Liver (tissue), 8 donors: ENCODE measurements at regions not wholly inside any gene's neighbourhood (a gene's known extent, or its start where the extent isn't known, plus 50 kb on each side); places are given as distances from the start of the nearest gene placed in this dataset.

Experiments
- DNase-seq: peaks from one replicate; pipeline ENCODE4 v3.0.0-alpha.2; 2017; ENCODE audit warnings: low spot score
- H3K27ac ChIP-seq, 2 donors: one replicate each; pipeline ENCODE4 v1.7.0; 2013; ENCODE audit warnings: inconsistent platforms in 2 of 2, low read length in 2 of 2, control low read depth in 1 of 2, low read depth in 1 of 2, mild to moderate bottlenecking in 1 of 2
- H3K27me3 ChIP-seq, 4 donors: one replicate each; pipeline versions ENCODE4 v1.6.1 to v1.7.0; 2013; ENCODE audit warnings: low read length in 3 of 4, inconsistent platforms in 1 of 4, mild to moderate bottlenecking in 1 of 4, moderate library complexity in 1 of 4; ENCODE audit not compliant: control insufficient read depth in 4 of 4, insufficient read depth in 4 of 4
- H3K36me3 ChIP-seq, 4 donors: one replicate each; pipeline versions ENCODE4 v1.6.1 to v1.7.0; 2013; ENCODE audit warnings: low read length in 3 of 4, mild to moderate bottlenecking in 3 of 4, low read depth in 1 of 4, moderate library complexity in 1 of 4; ENCODE audit not compliant: control insufficient read depth in 4 of 4, insufficient read depth in 3 of 4
- H3K4me1 ChIP-seq, 4 donors: one replicate each; pipeline versions ENCODE4 v1.6.1 to v1.7.0; 2013; ENCODE audit warnings: low read length in 3 of 4, mild to moderate bottlenecking in 3 of 4, moderate library complexity in 1 of 4; ENCODE audit not compliant: control insufficient read depth in 4 of 4, insufficient read depth in 4 of 4
- H3K4me3 ChIP-seq, 3 donors: one replicate each; pipeline versions ENCODE4 v1.6.1 to v1.7.0; 2013; ENCODE audit warnings: low read length in 3 of 3, control low read depth in 1 of 3, low read depth in 1 of 3, mild to moderate bottlenecking in 1 of 3
- H3K9ac ChIP-seq, 2 donors: one replicate each; pipeline ENCODE4 v1.7.0; 2013; ENCODE audit warnings: low read length in 2 of 2, mild to moderate bottlenecking in 2 of 2, moderate library complexity in 2 of 2, control low read depth in 1 of 2, low read depth in 1 of 2
- H3K9me3 ChIP-seq, 4 donors: one replicate each; pipeline versions ENCODE4 v1.6.1 to v1.7.0; 2013; ENCODE audit warnings: low read length in 3 of 4; ENCODE audit not compliant: control insufficient read depth in 4 of 4
- EGR1 ChIP-seq, 2 donors: IDR thresholded peaks; 2 replicates each; pipeline ENCODE4 v1.6.1; 2016 to 2018; ENCODE audit warnings: antibody characterized with exemption in 2 of 2, low read depth in 2 of 2
- FOXA1 ChIP-seq: IDR thresholded peaks from 2 replicates; pipeline ENCODE4 v1.6.1; 2016; ENCODE audit warnings: antibody characterized with exemption
- FOXA2 ChIP-seq: IDR thresholded peaks from 2 replicates; pipeline ENCODE4 v1.6.1; 2016; ENCODE audit warnings: antibody characterized with exemption
- HNF4A ChIP-seq, 2 donors: conservative IDR thresholded peaks; 2 replicates each; pipeline ENCODE4 v1.6.1; 2016; ENCODE audit warnings: antibody characterized with exemption in 2 of 2, mild to moderate bottlenecking in 2 of 2
- HNF4G ChIP-seq: IDR thresholded peaks from 2 replicates; pipeline ENCODE4 v1.6.1; 2016; ENCODE audit warnings: antibody characterized with exemption
- JUND ChIP-seq, 2 donors: IDR thresholded peaks; 2 replicates each; pipeline ENCODE4 v1.6.1; 2016; ENCODE audit warnings: antibody characterized with exemption in 2 of 2
- NR2F2 ChIP-seq: IDR thresholded peaks from 2 replicates; pipeline ENCODE4 v1.6.1; 2016; ENCODE audit warnings: antibody characterized with exemption
- RAD21 ChIP-seq, 2 donors: IDR thresholded peaks; 2 replicates each; pipeline ENCODE4 v1.6.1; 2016; ENCODE audit warnings: antibody characterized with exemption in 2 of 2, mild to moderate bottlenecking in 2 of 2
- RXRA ChIP-seq, 2 donors: IDR thresholded peaks; 2 replicates each; pipeline ENCODE4 v1.6.1; 2017 to 2018; ENCODE audit warnings: antibody characterized with exemption in 2 of 2, mild to moderate bottlenecking in 1 of 2
- SP1 ChIP-seq: IDR thresholded peaks from 2 replicates; pipeline ENCODE4 v1.6.1; 2018; ENCODE audit warnings: antibody characterized with exemption, mild to moderate bottlenecking
- TAF1 ChIP-seq: conservative IDR thresholded peaks from 2 replicates; pipeline ENCODE4 v1.6.1; 2016; ENCODE audit warnings: antibody characterized with exemption, mild to moderate bottlenecking
- YY1 ChIP-seq: IDR thresholded peaks from 2 replicates; pipeline ENCODE4 v1.6.1; 2016; ENCODE audit warnings: antibody characterized with exemption, mild to moderate bottlenecking
- WGBS: extraction: QIAGEN DNeasy Blood & Tissue Kit; methylation state at CpG from one replicate; pipeline ENCODE4 v1.1.7; 2013; 5-methylcytosine and 5-hydroxymethylcytosine counted together
- TF ChIP-seq, protein P1 (sequence below): fragments of 150-350 bp; IDR thresholded peaks from 2 replicates; pipeline ENCODE4 v1.5.1; 2017; ENCODE audit warnings: improper control_type of control experiment, low read depth, low read length; ENCODE audit not compliant: missing input control
- TF ChIP-seq, protein P2 (sequence below): IDR thresholded peaks from 2 replicates; pipeline ENCODE4 v1.6.1; 2016; ENCODE audit warnings: antibody characterized with exemption
- TF ChIP-seq, protein P3 (sequence below): IDR thresholded peaks from 2 replicates; pipeline ENCODE4 v1.6.1; 2016; ENCODE audit warnings: antibody characterized with exemption
- TF ChIP-seq, protein P4 (sequence below): IDR thresholded peaks from 2 replicates; pipeline ENCODE4 v1.6.1; 2016; ENCODE audit warnings: antibody characterized with exemption
- donor health status: healthy.
- donor health status: healthy.
- donor health status: healthy.
- donor health status: healthy.
- donor health status: healthy.

DNA sequence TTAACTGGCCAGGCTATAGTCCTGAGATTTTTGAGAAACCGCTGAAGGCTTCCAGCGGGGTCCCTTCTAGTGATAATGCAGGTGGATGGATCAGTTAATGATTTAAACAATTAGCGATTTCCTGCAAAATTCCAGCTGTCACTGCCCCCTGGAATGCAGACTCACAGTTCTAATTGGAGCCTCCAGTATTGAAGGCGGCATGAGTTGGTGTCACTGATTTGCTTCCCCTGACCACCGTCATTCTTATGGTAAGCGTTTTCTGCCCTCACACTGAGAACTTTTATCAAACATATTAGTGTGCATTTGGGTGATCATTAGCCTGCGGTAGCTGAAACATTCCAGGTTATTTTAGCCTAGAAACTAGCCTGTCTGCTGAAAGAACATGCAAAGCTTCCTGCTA lies 99.1 kb downstream of the TMSB4Y start:
- 76% methylated on average over 7 of the region's 7 CpGs for WGBS
- H3K9me3 ChIP-seq = no peaks in the 10 kb centered on the region
- H3K27ac ChIP-seq = no peak overlapping the region
- no peak for DNase-seq
- H3K4me3 ChIP-seq = no peak overlapping the region
- no peaks in the 10 kb centered on the region for H3K27me3 ChIP-seq
- TF ChIP-seq RAD21 (IDR thresholded peaks at IDR 0.05) (no peak), FOXA1 (no peak)
- TF ChIP-seq, protein P1, sequence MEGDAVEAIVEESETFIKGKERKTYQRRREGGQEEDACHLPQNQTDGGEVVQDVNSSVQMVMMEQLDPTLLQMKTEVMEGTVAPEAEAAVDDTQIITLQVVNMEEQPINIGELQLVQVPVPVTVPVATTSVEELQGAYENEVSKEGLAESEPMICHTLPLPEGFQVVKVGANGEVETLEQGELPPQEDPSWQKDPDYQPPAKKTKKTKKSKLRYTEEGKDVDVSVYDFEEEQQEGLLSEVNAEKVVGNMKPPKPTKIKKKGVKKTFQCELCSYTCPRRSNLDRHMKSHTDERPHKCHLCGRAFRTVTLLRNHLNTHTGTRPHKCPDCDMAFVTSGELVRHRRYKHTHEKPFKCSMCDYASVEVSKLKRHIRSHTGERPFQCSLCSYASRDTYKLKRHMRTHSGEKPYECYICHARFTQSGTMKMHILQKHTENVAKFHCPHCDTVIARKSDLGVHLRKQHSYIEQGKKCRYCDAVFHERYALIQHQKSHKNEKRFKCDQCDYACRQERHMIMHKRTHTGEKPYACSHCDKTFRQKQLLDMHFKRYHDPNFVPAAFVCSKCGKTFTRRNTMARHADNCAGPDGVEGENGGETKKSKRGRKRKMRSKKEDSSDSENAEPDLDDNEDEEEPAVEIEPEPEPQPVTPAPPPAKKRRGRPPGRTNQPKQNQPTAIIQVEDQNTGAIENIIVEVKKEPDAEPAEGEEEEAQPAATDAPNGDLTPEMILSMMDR = no peak
- TF ChIP-seq, protein P2, sequence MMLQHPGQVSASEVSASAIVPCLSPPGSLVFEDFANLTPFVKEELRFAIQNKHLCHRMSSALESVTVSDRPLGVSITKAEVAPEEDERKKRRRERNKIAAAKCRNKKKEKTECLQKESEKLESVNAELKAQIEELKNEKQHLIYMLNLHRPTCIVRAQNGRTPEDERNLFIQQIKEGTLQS = no peak
- no peaks in the 10 kb centered on the region for H3K4me1 ChIP-seq
- no peaks in the 10 kb centered on the region for H3K36me3 ChIP-seq
- no peak overlapping the region for H3K9ac ChIP-seq

DNA sequence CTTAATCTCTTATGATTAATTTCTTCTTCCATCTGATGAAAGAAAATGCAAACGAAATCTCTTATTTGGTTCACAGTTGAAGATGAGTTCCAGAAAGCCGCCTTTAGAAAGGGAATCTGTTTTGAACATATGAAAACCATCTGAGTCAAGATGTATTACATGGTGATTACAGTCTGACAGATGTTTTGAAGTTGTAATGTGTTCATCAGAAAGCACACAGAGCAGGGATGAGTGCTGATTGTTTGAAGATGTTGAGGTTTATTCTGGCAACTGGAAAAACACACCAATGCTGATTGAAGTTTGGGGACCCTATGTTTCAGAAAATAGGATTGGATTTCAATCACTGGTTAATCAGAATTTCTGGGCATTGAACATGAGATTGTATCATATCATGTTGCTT lies 99.7 kb downstream of the TMSB4Y start:
- DNase-seq = no peak
- 67% methylated on average over 2 of the region's 2 CpGs for WGBS
- Histone ChIP-seq H3K9ac (no peak overlapping the region), H3K36me3 (no peaks in the 10 kb centered on the region), H3K9me3 (no peaks in the 10 kb centered on the region), H3K27ac (no peak overlapping the region), H3K4me3 (no peak overlapping the region), H3K4me1 (no peaks in the 10 kb centered on the region), H3K27me3 (no peaks in the 10 kb centered on the region)
- no peak for TF ChIP-seq YY1
- TF ChIP-seq, protein P2 = no peak
- TF ChIP-seq EGR1 (IDR thresholded peaks at IDR 0.05; ENCODE audit: low read depth in 2 of 2) = no peak
- TF ChIP-seq FOXA2 = no peak
- TF ChIP-seq RXRA (IDR thresholded peaks at IDR 0.05) = no peak
- TF ChIP-seq, protein P1 = no peak
- no peak for TF ChIP-seq HNF4A (conservative IDR thresholded peaks at IDR 0.05)
- no peak for TF ChIP-seq JUND (IDR thresholded peaks at IDR 0.05)
- no peak for TF ChIP-seq TAF1
- no peak for TF ChIP-seq SP1
- no peak for TF ChIP-seq FOXA1

DNA sequence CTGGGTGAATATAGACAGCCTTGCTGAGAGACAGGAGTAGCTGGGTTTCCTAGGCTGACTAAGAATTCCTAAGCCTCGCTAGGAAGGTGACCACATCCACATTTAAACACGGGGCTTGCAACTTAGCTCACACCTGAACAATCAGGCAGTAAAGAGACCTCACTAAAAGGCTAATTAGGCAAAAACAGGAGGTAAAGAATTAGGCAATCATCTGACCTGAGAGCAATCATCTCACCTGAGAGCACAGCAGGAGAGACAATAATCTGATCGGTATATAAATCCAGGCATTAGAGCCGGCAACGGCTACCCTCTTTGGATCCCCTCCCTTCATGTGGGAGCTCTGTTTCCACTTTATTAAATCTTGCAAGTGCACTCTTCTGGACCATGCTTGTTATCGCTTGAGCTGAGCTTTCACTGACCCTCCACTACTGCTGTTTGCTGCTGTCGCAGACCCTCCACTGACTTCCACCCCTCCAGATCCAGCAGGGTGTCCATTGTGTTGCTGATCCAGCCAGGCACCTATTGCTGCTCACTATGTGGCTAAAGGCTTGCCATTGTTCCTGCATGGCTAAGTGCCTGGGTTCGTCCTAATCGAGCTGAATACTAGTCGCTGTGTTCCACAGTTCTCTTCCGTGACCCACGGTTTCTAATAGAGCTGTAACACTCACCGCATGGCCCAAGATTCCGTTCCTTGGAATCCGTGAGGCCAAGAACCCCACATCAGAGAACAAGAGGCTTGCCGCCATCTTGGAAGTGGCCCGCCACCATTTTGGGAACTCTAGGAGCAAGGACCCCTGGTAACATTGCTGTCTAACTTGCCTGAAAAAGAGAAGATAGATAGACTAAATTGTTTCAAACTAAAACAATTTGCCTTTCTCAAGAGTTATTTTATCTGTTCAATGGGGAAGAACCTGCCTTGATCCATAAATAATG lies 100.7 kb downstream of the TMSB4Y start:
- DNase-seq = no peak
- H3K9ac ChIP-seq = no peak overlapping the region
- H3K36me3 ChIP-seq = no peaks in the 10 kb centered on the region
- 81% methylated on average over 17 of the region's 17 CpGs for WGBS
- H3K27ac ChIP-seq = no peak overlapping the region
- H3K4me1 ChIP-seq = no peaks in the 10 kb centered on the region
- no peak overlapping the region for H3K4me3 ChIP-seq
- H3K9me3 ChIP-seq = no peaks in the 10 kb centered on the region
- H3K27me3 ChIP-seq = no peaks in the 10 kb centered on the region
- no peak for TF ChIP-seq RAD21 (IDR thresholded peaks at IDR 0.05)
- TF ChIP-seq, protein P1 = no peak
- no peak for TF ChIP-seq HNF4G
- no peak for TF ChIP-seq HNF4A (conservative IDR thresholded peaks at IDR 0.05)
- TF ChIP-seq, protein P3, sequence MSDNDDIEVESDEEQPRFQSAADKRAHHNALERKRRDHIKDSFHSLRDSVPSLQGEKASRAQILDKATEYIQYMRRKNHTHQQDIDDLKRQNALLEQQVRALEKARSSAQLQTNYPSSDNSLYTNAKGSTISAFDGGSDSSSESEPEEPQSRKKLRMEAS = no peak
- TF ChIP-seq, protein P2 = no peak
- no peak for TF ChIP-seq FOXA1
- no peak for TF ChIP-seq NR2F2
- TF ChIP-seq, protein P4, sequence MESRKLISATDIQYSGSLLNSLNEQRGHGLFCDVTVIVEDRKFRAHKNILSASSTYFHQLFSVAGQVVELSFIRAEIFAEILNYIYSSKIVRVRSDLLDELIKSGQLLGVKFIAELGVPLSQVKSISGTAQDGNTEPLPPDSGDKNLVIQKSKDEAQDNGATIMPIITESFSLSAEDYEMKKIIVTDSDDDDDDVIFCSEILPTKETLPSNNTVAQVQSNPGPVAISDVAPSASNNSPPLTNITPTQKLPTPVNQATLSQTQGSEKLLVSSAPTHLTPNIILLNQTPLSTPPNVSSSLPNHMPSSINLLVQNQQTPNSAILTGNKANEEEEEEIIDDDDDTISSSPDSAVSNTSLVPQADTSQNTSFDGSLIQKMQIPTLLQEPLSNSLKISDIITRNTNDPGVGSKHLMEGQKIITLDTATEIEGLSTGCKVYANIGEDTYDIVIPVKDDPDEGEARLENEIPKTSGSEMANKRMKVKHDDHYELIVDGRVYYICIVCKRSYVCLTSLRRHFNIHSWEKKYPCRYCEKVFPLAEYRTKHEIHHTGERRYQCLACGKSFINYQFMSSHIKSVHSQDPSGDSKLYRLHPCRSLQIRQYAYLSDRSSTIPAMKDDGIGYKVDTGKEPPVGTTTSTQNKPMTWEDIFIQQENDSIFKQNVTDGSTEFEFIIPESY = no peak
- TF ChIP-seq JUND (IDR thresholded peaks at IDR 0.05) = no peak
